WTC11 (cell line): ENCODE measurements at regions not wholly inside any gene's neighbourhood (a gene's known extent, or its start where the extent isn't known, plus 50 kb on each side); places are given as distances from the start of the nearest gene placed in this dataset.

Experiments
- ATAC-seq: fragments of 200-7000 bp; cut with Tn5 transposase; 2 replicates; pipeline ENCODE4 v1.10.0; 2021; ENCODE audit warnings: mild to moderate bottlenecking, moderate library complexity
- CTCF ChIA-PET: fragments of 300-600 bp; sonication (Branson Sonifier 250); formaldehyde crosslinking; loops from one replicate; lab custom pipeline; 2021; ENCODE audit warnings: antibody characterized with exemption; lab: Charles Lee
- POLR2A ChIA-PET: fragments of 350-600 bp; sonication (Branson Sonifier 250); formaldehyde crosslinking; loops from one replicate; lab custom pipeline; 2021; ENCODE audit warnings: antibody characterized with exemption; lab: Charles Lee
- DNase-seq: peaks from one replicate; pipeline ENCODE4 v3.0.0; 2021; ENCODE audit warnings: low spot score
- H3K27ac Mint-ChIP-seq: 2 replicates; pipeline ENCODE4 v1.8.0; 2021; ENCODE audit warnings: mixed read lengths
- H3K27me3 Mint-ChIP-seq: 2 replicates; pipeline ENCODE4 v1.8.0; 2021; ENCODE audit warnings: low read depth, mild to moderate bottlenecking, moderate library complexity, mixed read lengths
- H3K36me3 Mint-ChIP-seq: 2 replicates; pipeline ENCODE4 v1.8.0; 2021; ENCODE audit warnings: mixed read lengths
- H3K4me1 Mint-ChIP-seq: 2 replicates; pipeline ENCODE4 v1.8.0; 2022; ENCODE audit warnings: mixed read lengths
- H3K4me3 Mint-ChIP-seq: 2 replicates; pipeline ENCODE4 v1.8.0; 2021; ENCODE audit warnings: mild to moderate bottlenecking, moderate library complexity, mixed read lengths
- H3K9me3 Mint-ChIP-seq: 2 replicates; pipeline ENCODE4 v1.8.0; 2021; ENCODE audit warnings: mixed read lengths
- CREB1 ChIP-seq: sonication (generic); formaldehyde crosslinking; IDR thresholded peaks from 2 replicates; pipeline ENCODE4 v1.8.0; 2023; ENCODE audit warnings: mild to moderate bottlenecking, missing genetic modification reagents
- ESRRA ChIP-seq: sonication (generic); formaldehyde crosslinking; IDR thresholded peaks from 2 replicates; pipeline ENCODE4 v1.8.1; 2022; ENCODE audit warnings: mild to moderate bottlenecking, missing genetic modification reagents, borderline replicate concordance
- ETV6 ChIP-seq: sonication (generic); formaldehyde crosslinking; IDR thresholded peaks from 2 replicates; pipeline ENCODE4 v1.8.1; 2022; ENCODE audit warnings: mild to moderate bottlenecking, missing genetic modification reagents
- FOXK1 ChIP-seq: sonication (generic); formaldehyde crosslinking; IDR thresholded peaks from 2 replicates; pipeline ENCODE4 v1.8.0; 2022; ENCODE audit warnings: mild to moderate bottlenecking, moderate library complexity, missing genetic modification reagents
- FOXP1 ChIP-seq: sonication (generic); formaldehyde crosslinking; IDR thresholded peaks from 2 replicates; pipeline ENCODE4 v1.8.0; 2022; ENCODE audit warnings: missing genetic modification reagents, mild to moderate bottlenecking, moderate library complexity, borderline replicate concordance
- JAZF1 ChIP-seq: fragments of 250-450 bp; sonication (Bioruptor Pico); IDR thresholded peaks from 2 replicates; pipeline ENCODE4 v1.9.0; 2021; ENCODE audit warnings: moderate library complexity, mild to moderate bottlenecking, inconsistent platforms
- JUN ChIP-seq: sonication (generic); formaldehyde crosslinking; IDR thresholded peaks from 2 replicates; pipeline ENCODE4 v1.8.0; 2023; ENCODE audit warnings: mild to moderate bottlenecking, missing genetic modification reagents
- KAT7 ChIP-seq: sonication (generic); formaldehyde crosslinking; IDR thresholded peaks from 2 replicates; pipeline ENCODE4 v1.8.1; 2023; ENCODE audit warnings: missing genetic modification reagents, mild to moderate bottlenecking, borderline replicate concordance
- MYBL2 ChIP-seq: sonication (generic); formaldehyde crosslinking; IDR thresholded peaks from 2 replicates; pipeline ENCODE4 v1.8.1; 2023; ENCODE audit warnings: mild to moderate bottlenecking, moderate library complexity, missing genetic modification reagents
- NR2C2 ChIP-seq: sonication (generic); formaldehyde crosslinking; IDR thresholded peaks from 2 replicates; pipeline ENCODE4 v1.8.0; 2022; ENCODE audit warnings: mild to moderate bottlenecking, missing genetic modification reagents
- OVOL2 ChIP-seq: fragments of 250-450 bp; sonication (Bioruptor Pico); IDR thresholded peaks from 2 replicates; pipeline ENCODE4 v1.9.0; 2021; ENCODE audit warnings: mild to moderate bottlenecking, borderline replicate concordance
- SOX15 ChIP-seq: fragments of 250-450 bp; sonication (Bioruptor Pico); IDR thresholded peaks from 2 replicates; pipeline ENCODE4 v1.9.0; 2021; ENCODE audit warnings: mild to moderate bottlenecking
- TCF7 ChIP-seq: sonication (generic); formaldehyde crosslinking; IDR thresholded peaks from 2 replicates; pipeline ENCODE4 v1.8.0; 2022; ENCODE audit warnings: mild to moderate bottlenecking, low read depth, missing genetic modification reagents, moderate library complexity
- TEAD1 ChIP-seq: sonication (generic); formaldehyde crosslinking; IDR thresholded peaks from 2 replicates; pipeline ENCODE4 v1.8.0; 2022; ENCODE audit warnings: mild to moderate bottlenecking, missing genetic modification reagents
- TEAD4 ChIP-seq: sonication (generic); formaldehyde crosslinking; IDR thresholded peaks from 2 replicates; pipeline ENCODE4 v1.8.0; 2022; ENCODE audit warnings: mild to moderate bottlenecking, missing genetic modification reagents
- ZNF138 ChIP-seq: sonication (generic); formaldehyde crosslinking; conservative IDR thresholded peaks from 2 replicates; pipeline ENCODE4 v1.8.1; 2022; ENCODE audit warnings: mild to moderate bottlenecking, moderate library complexity, missing genetic modification reagents
- ZNF263 ChIP-seq: sonication (generic); formaldehyde crosslinking; IDR thresholded peaks from 2 replicates; pipeline ENCODE4 v1.8.1; 2022; ENCODE audit warnings: low read depth, mild to moderate bottlenecking, moderate library complexity, missing genetic modification reagents
- TF ChIP-seq, protein P1 (sequence below): sonication (generic); formaldehyde crosslinking; IDR thresholded peaks from 2 replicates; pipeline ENCODE4 v1.8.1; 2022; ENCODE audit warnings: mild to moderate bottlenecking, missing genetic modification reagents, moderate library complexity, borderline replicate concordance
- TF ChIP-seq, protein P2 (sequence below): fragments of 250-450 bp; sonication (Bioruptor Pico); IDR thresholded peaks from 2 replicates; pipeline ENCODE4 v2.1.2; 2022; ENCODE audit warnings: mild to moderate bottlenecking, moderate library complexity
- TF ChIP-seq, protein P3 (sequence below): sonication (generic); formaldehyde crosslinking; IDR thresholded peaks from 2 replicates; pipeline ENCODE4 v1.8.1; 2023; ENCODE audit warnings: mild to moderate bottlenecking, missing genetic modification reagents
- TF ChIP-seq, protein P4 (sequence below): sonication (generic); formaldehyde crosslinking; IDR thresholded peaks from 2 replicates; pipeline ENCODE4 v1.8.0; 2023; ENCODE audit warnings: mild to moderate bottlenecking, missing genetic modification reagents
- TF ChIP-seq, protein P5 (sequence below): sonication (generic); formaldehyde crosslinking; IDR thresholded peaks from 2 replicates; pipeline ENCODE4 v1.8.0; 2023; ENCODE audit warnings: missing genetic modification reagents
- TF ChIP-seq, protein P6 (sequence below): sonication (generic); formaldehyde crosslinking; IDR thresholded peaks from 2 replicates; pipeline ENCODE4 v1.8.1; 2023; ENCODE audit warnings: mild to moderate bottlenecking, missing genetic modification reagents, moderate library complexity
- TF ChIP-seq, protein P7 (sequence below): sonication (generic); formaldehyde crosslinking; IDR thresholded peaks from 2 replicates; pipeline ENCODE4 v1.8.1; 2022; ENCODE audit warnings: low read depth, missing genetic modification reagents, borderline replicate concordance

DNA sequence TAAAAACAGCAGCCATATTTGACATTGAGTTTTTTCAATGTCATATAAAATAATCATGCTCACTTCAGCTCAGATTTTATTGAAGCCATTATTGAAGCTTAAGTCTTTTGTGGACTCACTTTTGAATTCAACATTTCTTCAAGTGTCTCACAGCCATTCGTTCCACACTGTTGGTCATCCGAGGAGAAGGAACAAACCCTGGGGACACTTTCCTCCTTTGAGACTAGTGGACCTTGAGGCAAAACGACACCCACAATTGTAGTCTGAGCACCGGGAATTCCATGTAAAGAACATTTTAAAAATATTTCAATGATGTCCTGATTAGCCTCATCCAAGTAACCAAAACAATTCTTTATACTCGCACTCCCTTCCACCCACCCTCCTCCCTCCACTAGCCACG lies 174.7 kb downstream of the CD47 start (continued):
- TF ChIP-seq KAT7 (CRISPR knock-in tag) (no peak), FOXK1 (no peak), MYBL2 (CRISPR knock-in tag) (no peak)

DNA sequence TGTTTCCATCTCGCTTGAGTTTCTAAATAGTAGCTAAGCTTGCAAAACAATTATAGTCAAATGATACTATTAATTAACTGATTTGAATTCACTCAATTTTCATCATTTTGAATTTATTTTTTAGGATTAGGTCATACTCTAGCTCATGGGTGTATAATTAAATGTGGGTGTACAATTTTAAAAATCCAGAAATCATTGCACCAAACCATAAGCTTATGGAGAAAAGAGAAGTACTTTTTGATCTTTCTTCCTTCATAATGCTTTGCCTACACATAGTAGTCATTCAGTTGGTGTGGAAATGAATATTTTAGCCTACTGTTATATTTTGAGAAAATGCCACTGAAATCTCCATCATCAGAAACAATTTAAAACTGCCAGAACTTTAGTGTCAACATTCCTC lies 175.1 kb downstream of the CD47 start:
- ChIA-PET POLR2A (no interaction called here), CTCF (no interaction called here)
- TF ChIP-seq MYBL2 (CRISPR knock-in tag) (no peak), SOX15 (no peak), JUN (no peak)
- TF ChIP-seq, protein P1, sequence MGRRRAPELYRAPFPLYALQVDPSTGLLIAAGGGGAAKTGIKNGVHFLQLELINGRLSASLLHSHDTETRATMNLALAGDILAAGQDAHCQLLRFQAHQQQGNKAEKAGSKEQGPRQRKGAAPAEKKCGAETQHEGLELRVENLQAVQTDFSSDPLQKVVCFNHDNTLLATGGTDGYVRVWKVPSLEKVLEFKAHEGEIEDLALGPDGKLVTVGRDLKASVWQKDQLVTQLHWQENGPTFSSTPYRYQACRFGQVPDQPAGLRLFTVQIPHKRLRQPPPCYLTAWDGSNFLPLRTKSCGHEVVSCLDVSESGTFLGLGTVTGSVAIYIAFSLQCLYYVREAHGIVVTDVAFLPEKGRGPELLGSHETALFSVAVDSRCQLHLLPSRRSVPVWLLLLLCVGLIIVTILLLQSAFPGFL = no peak
- TF ChIP-seq, protein P2, sequence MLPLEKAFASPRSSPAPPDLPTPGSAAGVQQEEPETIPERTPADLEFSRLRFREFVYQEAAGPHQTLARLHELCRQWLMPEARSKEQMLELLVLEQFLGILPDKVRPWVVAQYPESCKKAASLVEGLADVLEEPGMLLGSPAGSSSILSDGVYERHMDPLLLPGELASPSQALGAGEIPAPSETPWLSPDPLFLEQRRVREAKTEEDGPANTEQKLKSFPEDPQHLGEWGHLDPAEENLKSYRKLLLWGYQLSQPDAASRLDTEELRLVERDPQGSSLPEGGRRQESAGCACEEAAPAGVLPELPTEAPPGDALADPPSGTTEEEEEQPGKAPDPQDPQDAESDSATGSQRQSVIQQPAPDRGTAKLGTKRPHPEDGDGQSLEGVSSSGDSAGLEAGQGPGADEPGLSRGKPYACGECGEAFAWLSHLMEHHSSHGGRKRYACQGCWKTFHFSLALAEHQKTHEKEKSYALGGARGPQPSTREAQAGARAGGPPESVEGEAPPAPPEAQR (CRISPR knock-in tag) = no peak
- Mint-ChIP-seq H3K9me3 (peaks cover 23% of the 10 kb centered on the region), H3K27ac (no peak overlapping the region), H3K27me3 (no peaks in the 10 kb centered on the region; the same call in 1 of the 2 replicates), H3K4me1 (peaks cover 6% of the 10 kb centered on the region), H3K36me3 (peaks cover 9% of the 10 kb centered on the region), H3K4me3 (no peak overlapping the region)
- ATAC-seq (no peak), DNase-seq (no peak)

DNA sequence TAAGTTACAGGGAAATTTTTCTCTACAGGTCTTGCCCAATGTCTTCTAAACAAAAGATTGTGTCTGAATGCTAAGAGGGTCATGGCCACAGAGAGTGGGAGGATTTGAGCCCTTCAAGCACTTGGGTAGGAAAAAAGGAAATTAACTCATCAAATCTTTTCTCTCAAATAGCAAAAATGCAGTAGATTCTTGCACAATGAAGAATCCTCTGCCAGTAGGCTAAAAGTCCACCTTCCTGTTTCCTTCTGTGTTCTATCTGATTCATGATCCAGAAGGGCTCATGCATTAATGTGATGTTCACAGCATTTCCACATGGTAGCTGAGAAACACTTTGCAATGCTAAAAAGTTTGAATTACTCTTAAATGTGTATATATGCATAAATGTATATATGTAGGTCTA lies 177.1 kb downstream of the CD47 start:
- H3K27me3 Mint-ChIP-seq = no peaks in the 10 kb centered on the region; the same call in 1 of the 2 replicates
- DNase-seq = no peak
- H3K27ac Mint-ChIP-seq = no peak overlapping the region
- H3K9me3 Mint-ChIP-seq = peaks cover 23% of the 10 kb centered on the region
- ATAC-seq = no peak
- H3K4me3 Mint-ChIP-seq = no peak overlapping the region
- H3K36me3 Mint-ChIP-seq = peaks cover 9% of the 10 kb centered on the region
- ChIA-PET POLR2A (no interaction called here), CTCF (no interaction called here)
- peaks cover 6% of the 10 kb centered on the region for H3K4me1 Mint-ChIP-seq
- TF ChIP-seq FOXP1 (CRISPR knock-in tag) (no peak), CREB1 (no peak), ZNF263 (CRISPR knock-in tag) (no peak), TEAD1 (CRISPR knock-in tag) (no peak), MYBL2 (CRISPR knock-in tag) (no peak), ETV6 (CRISPR knock-in tag) (no peak), JAZF1 (CRISPR knock-in tag) (no peak), OVOL2 (CRISPR knock-in tag) (no peak), TEAD4 (CRISPR knock-in tag) (no peak), TCF7 (CRISPR knock-in tag) (no peak), NR2C2 (CRISPR knock-in tag) (no peak), ZNF138 (no peak), ESRRA (CRISPR knock-in tag) (no peak)
- TF ChIP-seq, protein P3, sequence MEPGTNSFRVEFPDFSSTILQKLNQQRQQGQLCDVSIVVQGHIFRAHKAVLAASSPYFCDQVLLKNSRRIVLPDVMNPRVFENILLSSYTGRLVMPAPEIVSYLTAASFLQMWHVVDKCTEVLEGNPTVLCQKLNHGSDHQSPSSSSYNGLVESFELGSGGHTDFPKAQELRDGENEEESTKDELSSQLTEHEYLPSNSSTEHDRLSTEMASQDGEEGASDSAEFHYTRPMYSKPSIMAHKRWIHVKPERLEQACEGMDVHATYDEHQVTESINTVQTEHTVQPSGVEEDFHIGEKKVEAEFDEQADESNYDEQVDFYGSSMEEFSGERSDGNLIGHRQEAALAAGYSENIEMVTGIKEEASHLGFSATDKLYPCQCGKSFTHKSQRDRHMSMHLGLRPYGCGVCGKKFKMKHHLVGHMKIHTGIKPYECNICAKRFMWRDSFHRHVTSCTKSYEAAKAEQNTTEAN = no peak
- TF ChIP-seq, protein P4, sequence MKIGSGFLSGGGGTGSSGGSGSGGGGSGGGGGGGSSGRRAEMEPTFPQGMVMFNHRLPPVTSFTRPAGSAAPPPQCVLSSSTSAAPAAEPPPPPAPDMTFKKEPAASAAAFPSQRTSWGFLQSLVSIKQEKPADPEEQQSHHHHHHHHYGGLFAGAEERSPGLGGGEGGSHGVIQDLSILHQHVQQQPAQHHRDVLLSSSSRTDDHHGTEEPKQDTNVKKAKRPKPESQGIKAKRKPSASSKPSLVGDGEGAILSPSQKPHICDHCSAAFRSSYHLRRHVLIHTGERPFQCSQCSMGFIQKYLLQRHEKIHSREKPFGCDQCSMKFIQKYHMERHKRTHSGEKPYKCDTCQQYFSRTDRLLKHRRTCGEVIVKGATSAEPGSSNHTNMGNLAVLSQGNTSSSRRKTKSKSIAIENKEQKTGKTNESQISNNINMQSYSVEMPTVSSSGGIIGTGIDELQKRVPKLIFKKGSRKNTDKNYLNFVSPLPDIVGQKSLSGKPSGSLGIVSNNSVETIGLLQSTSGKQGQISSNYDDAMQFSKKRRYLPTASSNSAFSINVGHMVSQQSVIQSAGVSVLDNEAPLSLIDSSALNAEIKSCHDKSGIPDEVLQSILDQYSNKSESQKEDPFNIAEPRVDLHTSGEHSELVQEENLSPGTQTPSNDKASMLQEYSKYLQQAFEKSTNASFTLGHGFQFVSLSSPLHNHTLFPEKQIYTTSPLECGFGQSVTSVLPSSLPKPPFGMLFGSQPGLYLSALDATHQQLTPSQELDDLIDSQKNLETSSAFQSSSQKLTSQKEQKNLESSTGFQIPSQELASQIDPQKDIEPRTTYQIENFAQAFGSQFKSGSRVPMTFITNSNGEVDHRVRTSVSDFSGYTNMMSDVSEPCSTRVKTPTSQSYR (CRISPR knock-in tag) = no peak
- TF ChIP-seq, protein P5, sequence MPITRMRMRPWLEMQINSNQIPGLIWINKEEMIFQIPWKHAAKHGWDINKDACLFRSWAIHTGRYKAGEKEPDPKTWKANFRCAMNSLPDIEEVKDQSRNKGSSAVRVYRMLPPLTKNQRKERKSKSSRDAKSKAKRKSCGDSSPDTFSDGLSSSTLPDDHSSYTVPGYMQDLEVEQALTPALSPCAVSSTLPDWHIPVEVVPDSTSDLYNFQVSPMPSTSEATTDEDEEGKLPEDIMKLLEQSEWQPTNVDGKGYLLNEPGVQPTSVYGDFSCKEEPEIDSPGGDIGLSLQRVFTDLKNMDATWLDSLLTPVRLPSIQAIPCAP (CRISPR knock-in tag) = no peak
- TF ChIP-seq, protein P6, sequence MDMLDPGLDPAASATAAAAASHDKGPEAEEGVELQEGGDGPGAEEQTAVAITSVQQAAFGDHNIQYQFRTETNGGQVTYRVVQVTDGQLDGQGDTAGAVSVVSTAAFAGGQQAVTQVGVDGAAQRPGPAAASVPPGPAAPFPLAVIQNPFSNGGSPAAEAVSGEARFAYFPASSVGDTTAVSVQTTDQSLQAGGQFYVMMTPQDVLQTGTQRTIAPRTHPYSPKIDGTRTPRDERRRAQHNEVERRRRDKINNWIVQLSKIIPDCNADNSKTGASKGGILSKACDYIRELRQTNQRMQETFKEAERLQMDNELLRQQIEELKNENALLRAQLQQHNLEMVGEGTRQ (CRISPR knock-in tag) = no peak
- TF ChIP-seq, protein P7, sequence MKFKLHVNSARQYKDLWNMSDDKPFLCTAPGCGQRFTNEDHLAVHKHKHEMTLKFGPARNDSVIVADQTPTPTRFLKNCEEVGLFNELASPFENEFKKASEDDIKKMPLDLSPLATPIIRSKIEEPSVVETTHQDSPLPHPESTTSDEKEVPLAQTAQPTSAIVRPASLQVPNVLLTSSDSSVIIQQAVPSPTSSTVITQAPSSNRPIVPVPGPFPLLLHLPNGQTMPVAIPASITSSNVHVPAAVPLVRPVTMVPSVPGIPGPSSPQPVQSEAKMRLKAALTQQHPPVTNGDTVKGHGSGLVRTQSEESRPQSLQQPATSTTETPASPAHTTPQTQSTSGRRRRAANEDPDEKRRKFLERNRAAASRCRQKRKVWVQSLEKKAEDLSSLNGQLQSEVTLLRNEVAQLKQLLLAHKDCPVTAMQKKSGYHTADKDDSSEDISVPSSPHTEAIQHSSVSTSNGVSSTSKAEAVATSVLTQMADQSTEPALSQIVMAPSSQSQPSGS (CRISPR knock-in tag) = no peak
